ENCODE measurements at regions not wholly inside any gene's neighbourhood (a gene's known extent, or its start where the extent isn't known, plus 50 kb on each side); places are given as distances from the start of the nearest gene placed in this dataset.
A peak's percentile ranks its signal among the peaks of the same experiment; 100 is the strongest.

DNA sequence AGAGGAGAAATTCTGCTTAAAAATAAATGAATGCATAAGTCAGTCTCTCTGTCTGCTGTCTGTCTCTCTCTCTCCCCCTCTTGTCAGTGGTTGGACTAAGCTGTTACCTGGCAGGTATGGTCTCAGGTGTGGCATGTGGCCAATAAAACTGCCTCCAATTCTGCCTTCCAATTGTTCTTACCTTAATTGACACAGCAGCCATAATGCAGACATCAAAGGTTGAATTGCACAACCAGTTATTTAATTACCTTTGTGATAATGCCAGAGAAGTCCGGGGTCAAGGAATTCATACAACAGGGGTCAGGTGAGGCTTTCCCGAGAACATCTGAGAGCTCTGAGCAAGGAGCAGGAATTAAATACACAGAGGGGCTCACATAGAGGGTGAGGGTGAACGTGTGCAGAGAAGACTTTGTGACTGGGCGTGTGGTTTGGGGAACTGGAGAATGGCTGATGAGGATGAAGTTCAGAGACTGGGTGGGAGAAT lies 78.8 kb upstream of the CDYL2 start:
- in situ Hi-C loops (cut with MboI; ENCODE audit: low pct_ligation_motif_present in 1 of 4, low pct_unique_long_range_greater_than_20kb in 1 of 4, low sequenced_read_pairs in 3 of 4) = no loop called here
- WGBS, 2 donors (ENCODE audit: low coverage in 1 of 2) = 32 to 51% methylated on average over 4 of the region's 4 CpGs
- peaks cover 0 to 27% (median 11%) of the 10 kb centered on the region in 4 donors for H3K4me1 ChIP-seq
- peak overlapping the region in 3 of 4 donors; percentile 44 to 60 (median 51) for H3K27ac ChIP-seq
- no peaks in the 10 kb centered on the region for H3K27me3 ChIP-seq
- intact Hi-C loops (cut with DNase I; ENCODE audit: low total_unique reads) = no loop called here
- TF ChIP-seq POLR2AphosphoS5 (IDR thresholded peaks at IDR 0.05) (peak in 2 of 3 donors; percentile 55 to 73), EP300 (IDR thresholded peaks at IDR 0.05; ENCODE audit: low read depth) (peak; percentile 24), POLR2A (IDR thresholded peaks at IDR 0.05) (no peak)
- H3K9me3 ChIP-seq = no peaks in the 10 kb centered on the region
- H3K4me3 ChIP-seq = no peak overlapping the region
- DNase-seq = peak; percentile 79
- H3K36me3 ChIP-seq = no peaks in the 10 kb centered on the region

DNA sequence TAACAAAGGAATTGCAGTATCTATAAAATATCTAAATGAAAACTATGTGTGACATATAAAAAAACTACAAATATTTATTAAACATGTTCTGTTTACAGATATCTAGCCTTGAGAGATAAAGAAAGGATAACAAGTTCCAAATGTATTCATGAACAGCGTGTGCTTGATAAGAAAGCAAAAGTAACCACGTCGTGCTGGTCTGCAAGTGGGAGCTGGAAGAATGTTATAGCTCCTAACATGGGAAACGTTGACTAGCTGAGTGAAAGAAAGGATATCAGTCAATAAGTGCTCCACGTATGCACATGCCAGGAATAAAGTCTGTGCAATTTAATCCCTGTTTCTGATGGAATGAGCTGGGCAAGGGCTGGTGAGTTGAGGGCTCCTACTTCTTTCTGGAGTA lies 71.2 kb upstream of the CDYL2 start:
- in situ Hi-C loops (cut with MboI; ENCODE audit: low pct_ligation_motif_present in 1 of 4, low pct_unique_long_range_greater_than_20kb in 1 of 4, low sequenced_read_pairs in 3 of 4) (no loop called here), intact Hi-C loops (cut with DNase I; ENCODE audit: low total_unique reads) (no loop called here)
- no peak overlapping the region for H3K27ac ChIP-seq
- no peaks in the 10 kb centered on the region for H3K36me3 ChIP-seq
- TF ChIP-seq, protein P1, sequence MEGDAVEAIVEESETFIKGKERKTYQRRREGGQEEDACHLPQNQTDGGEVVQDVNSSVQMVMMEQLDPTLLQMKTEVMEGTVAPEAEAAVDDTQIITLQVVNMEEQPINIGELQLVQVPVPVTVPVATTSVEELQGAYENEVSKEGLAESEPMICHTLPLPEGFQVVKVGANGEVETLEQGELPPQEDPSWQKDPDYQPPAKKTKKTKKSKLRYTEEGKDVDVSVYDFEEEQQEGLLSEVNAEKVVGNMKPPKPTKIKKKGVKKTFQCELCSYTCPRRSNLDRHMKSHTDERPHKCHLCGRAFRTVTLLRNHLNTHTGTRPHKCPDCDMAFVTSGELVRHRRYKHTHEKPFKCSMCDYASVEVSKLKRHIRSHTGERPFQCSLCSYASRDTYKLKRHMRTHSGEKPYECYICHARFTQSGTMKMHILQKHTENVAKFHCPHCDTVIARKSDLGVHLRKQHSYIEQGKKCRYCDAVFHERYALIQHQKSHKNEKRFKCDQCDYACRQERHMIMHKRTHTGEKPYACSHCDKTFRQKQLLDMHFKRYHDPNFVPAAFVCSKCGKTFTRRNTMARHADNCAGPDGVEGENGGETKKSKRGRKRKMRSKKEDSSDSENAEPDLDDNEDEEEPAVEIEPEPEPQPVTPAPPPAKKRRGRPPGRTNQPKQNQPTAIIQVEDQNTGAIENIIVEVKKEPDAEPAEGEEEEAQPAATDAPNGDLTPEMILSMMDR (IDR thresholded peaks at IDR 0.05) = no peak
- TF ChIP-seq POLR2AphosphoS5 (IDR thresholded peaks at IDR 0.05) = no peak
- no peak for TF ChIP-seq POLR2A (IDR thresholded peaks at IDR 0.05)
- TF ChIP-seq EP300 (IDR thresholded peaks at IDR 0.05; ENCODE audit: low read depth) = no peak
- DNase-seq = no peak
- no peaks in the 10 kb centered on the region for H3K9me3 ChIP-seq
- WGBS, 2 donors (ENCODE audit: low coverage in 1 of 2) = 32 to 41% methylated on average over 5 of the region's 5 CpGs
- H3K27me3 ChIP-seq = no peaks in the 10 kb centered on the region
- peaks cover 0 to 4% (median 0%) of the 10 kb centered on the region in 4 donors for H3K4me1 ChIP-seq
- no peak overlapping the region for H3K4me3 ChIP-seq

DNA sequence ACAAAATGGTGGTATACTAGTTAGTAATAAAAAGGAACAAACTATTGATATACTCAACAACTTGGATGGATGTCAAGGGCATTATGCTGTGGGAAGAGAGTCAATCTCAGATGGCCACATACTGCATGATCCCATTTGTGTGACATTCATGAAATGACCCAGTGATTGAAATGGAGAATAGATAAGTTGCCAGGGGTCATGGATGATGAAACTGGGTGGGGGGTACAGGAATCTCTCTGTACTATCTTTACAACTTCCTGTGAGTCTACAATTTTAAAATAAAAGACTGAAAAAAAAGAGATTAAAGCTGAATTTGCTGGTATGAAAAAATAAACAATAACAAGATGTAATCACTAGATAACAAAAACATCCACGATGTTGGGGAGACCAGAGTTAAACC lies 70.5 kb upstream of the CDYL2 start:
- 20 to 41% methylated on average over 1 of the region's 1 CpG for WGBS, 2 donors (ENCODE audit: low coverage in 1 of 2)
- H3K9me3 ChIP-seq = no peaks in the 10 kb centered on the region
- H3K4me3 ChIP-seq = no peak overlapping the region
- TF ChIP-seq EP300 (IDR thresholded peaks at IDR 0.05; ENCODE audit: low read depth) (no peak), POLR2AphosphoS5 (IDR thresholded peaks at IDR 0.05) (no peak), POLR2A (IDR thresholded peaks at IDR 0.05) (no peak)
- TF ChIP-seq, protein P1 (IDR thresholded peaks at IDR 0.05) = no peak
- H3K4me1 ChIP-seq = peaks cover 0 to 4% (median 0%) of the 10 kb centered on the region in 4 donors
- H3K27me3 ChIP-seq = no peaks in the 10 kb centered on the region
- no peak for DNase-seq
- H3K36me3 ChIP-seq = no peaks in the 10 kb centered on the region
- intact Hi-C loops (cut with DNase I; ENCODE audit: low total_unique reads) (no loop called here), in situ Hi-C loops (cut with MboI; ENCODE audit: low pct_ligation_motif_present in 1 of 4, low pct_unique_long_range_greater_than_20kb in 1 of 4, low sequenced_read_pairs in 3 of 4) (no loop called here)
- no peak overlapping the region for H3K27ac ChIP-seq

DNA sequence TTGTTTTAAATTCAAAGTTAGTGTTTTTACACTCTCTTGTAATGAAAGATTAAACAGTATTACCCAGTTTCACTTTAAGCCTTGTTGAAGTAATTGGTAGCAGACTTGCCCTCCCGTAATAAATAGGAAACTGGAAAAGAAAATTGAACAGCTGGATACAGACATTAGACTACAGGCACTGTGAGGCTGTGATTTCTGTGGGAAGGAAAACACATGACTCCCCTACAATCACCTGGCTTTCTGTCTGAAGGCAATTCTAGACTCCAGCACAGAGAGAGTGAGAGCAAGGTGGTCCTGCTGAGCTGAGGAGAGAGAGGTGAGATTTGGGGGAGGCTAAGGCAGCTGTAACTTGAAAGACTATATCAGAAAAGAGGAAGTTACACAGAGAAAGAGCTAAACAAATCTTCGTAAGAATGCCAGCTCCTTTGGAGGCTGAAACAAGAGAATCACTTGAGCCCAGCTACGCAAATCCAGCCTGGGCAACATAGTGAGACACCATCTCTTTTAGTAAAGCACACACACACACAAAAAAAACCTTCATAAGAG lies 57.8 kb upstream of the CDYL2 start:
- H3K4me1 ChIP-seq = no peaks in the 10 kb centered on the region
- H3K9me3 ChIP-seq = no peaks in the 10 kb centered on the region
- H3K27me3 ChIP-seq = no peaks in the 10 kb centered on the region
- in situ Hi-C loops (cut with MboI; ENCODE audit: low pct_ligation_motif_present in 1 of 4, low pct_unique_long_range_greater_than_20kb in 1 of 4, low sequenced_read_pairs in 3 of 4) (no loop called here), intact Hi-C loops (cut with DNase I; ENCODE audit: low total_unique reads) (no loop called here)
- H3K27ac ChIP-seq = no peak overlapping the region
- TF ChIP-seq POLR2AphosphoS5 (IDR thresholded peaks at IDR 0.05) (no peak), POLR2A (IDR thresholded peaks at IDR 0.05) (no peak), EP300 (IDR thresholded peaks at IDR 0.05; ENCODE audit: low read depth) (no peak)
- TF ChIP-seq, protein P1 (IDR thresholded peaks at IDR 0.05) = no peak
- 41 to 45% methylated on average over 3 of the region's 3 CpGs for WGBS, 2 donors (ENCODE audit: low coverage in 1 of 2)
- DNase-seq = no peak
- H3K4me3 ChIP-seq = no peak overlapping the region
- no peaks in the 10 kb centered on the region for H3K36me3 ChIP-seq
